Nephron progenitor cell (in vitro differentiated cells): ENCODE measurements at regions not wholly inside any gene's neighbourhood (a gene's known extent, or its start where the extent isn't known, plus 50 kb on each side); places are given as distances from the start of the nearest gene placed in this dataset.

Experiments
- DNase-seq: peaks from one replicate; pipeline ENCODE4 v3.0.0; 2021
- H3K27ac Mint-ChIP-seq: 2 replicates; pipeline ENCODE4 v1.8.0; 2021; ENCODE audit warnings: mild to moderate bottlenecking, moderate library complexity, mixed read lengths
- H3K27me3 Mint-ChIP-seq: 2 replicates; pipeline ENCODE4 v1.8.0; 2021; ENCODE audit warnings: mild to moderate bottlenecking, low read depth, mixed read lengths; ENCODE audit not compliant: poor library complexity
- H3K36me3 Mint-ChIP-seq: 2 replicates; pipeline ENCODE4 v1.8.0; 2021; ENCODE audit warnings: low read depth, mixed read lengths
- H3K4me1 Mint-ChIP-seq: 2 replicates; pipeline ENCODE4 v1.8.0; 2021; ENCODE audit warnings: mixed read lengths
- H3K4me3 Mint-ChIP-seq: 2 replicates; pipeline ENCODE4 v1.8.0; 2021; ENCODE audit warnings: mild to moderate bottlenecking, moderate library complexity, mixed read lengths
- H3K9me3 Mint-ChIP-seq: 2 replicates; pipeline ENCODE4 v1.8.0; 2021; ENCODE audit warnings: mild to moderate bottlenecking, moderate library complexity, mixed read lengths
- CTCF ChIP-seq: fragments of 200-600 bp; sonication (generic); IDR thresholded peaks from 2 replicates; pipeline ENCODE4 v1.5.0; 2021; ENCODE audit warnings: antibody characterized with exemption

GRCh38 chr5:117149312-117149711 is 574.7 kb upstream of the SEMA6A start:
- Mint-ChIP-seq H3K9me3 (no peaks in the 10 kb centered on the region), H3K27me3 (no peaks in the 10 kb centered on the region), H3K4me3 (no peak overlapping the region), H3K4me1 (peaks cover 8% of the 10 kb centered on the region), H3K36me3 (no peaks in the 10 kb centered on the region), H3K27ac (no peak overlapping the region)
- DNase-seq: no peak
- no peak for TF ChIP-seq CTCF

GRCh38 chr5:117144086-117144485 is 569.5 kb upstream of the SEMA6A start:
- H3K4me1 Mint-ChIP-seq: no peaks in the 10 kb centered on the region
- DNase-seq: no peak
- no peaks in the 10 kb centered on the region for H3K36me3 Mint-ChIP-seq
- H3K27ac Mint-ChIP-seq: no peak overlapping the region
- peaks cover 4% of the 10 kb centered on the region for H3K27me3 Mint-ChIP-seq
- TF ChIP-seq CTCF: no peak
- no peaks in the 10 kb centered on the region for H3K9me3 Mint-ChIP-seq
- H3K4me3 Mint-ChIP-seq: no peak overlapping the region

- no peak for DNase-seq
- H3K27ac Mint-ChIP-seq: no peak overlapping the region
- H3K9me3 Mint-ChIP-seq: no peaks in the 10 kb centered on the region
- no peak for TF ChIP-seq CTCF
- no peaks in the 10 kb centered on the region for H3K36me3 Mint-ChIP-seq
- H3K27me3 Mint-ChIP-seq: peaks cover 4% of the 10 kb centered on the region
- H3K4me3 Mint-ChIP-seq: no peak overlapping the region
- H3K4me1 Mint-ChIP-seq: no peaks in the 10 kb centered on the region
Measured at GRCh38 chr5:117143406-117143805, 568.8 kb upstream of the SEMA6A start.

GRCh38 chr5:117138523-117138922 is 563.9 kb upstream of the SEMA6A start:
- no peaks in the 10 kb centered on the region for H3K36me3 Mint-ChIP-seq
- no peak overlapping the region for H3K4me3 Mint-ChIP-seq
- peaks cover 34% of the 10 kb centered on the region for H3K4me1 Mint-ChIP-seq
- TF ChIP-seq CTCF: no peak
- DNase-seq: no peak
- no peak overlapping the region for H3K27ac Mint-ChIP-seq
- H3K9me3 Mint-ChIP-seq: no peaks in the 10 kb centered on the region
- H3K27me3 Mint-ChIP-seq: peaks cover 4% of the 10 kb centered on the region

GRCh38 chr5:117135851-117136250 is 561.2 kb upstream of the SEMA6A start:
- Mint-ChIP-seq H3K27me3 (no peaks in the 10 kb centered on the region), H3K36me3 (no peaks in the 10 kb centered on the region), H3K27ac (peak overlapping the region; percentile 40), H3K4me3 (no peak overlapping the region), H3K4me1 (peaks cover 55% of the 10 kb centered on the region), H3K9me3 (no peaks in the 10 kb centered on the region)
- TF ChIP-seq CTCF: no peak
- no peak for DNase-seq

- Mint-ChIP-seq H3K4me1 (peaks cover 55% of the 10 kb centered on the region), H3K9me3 (peaks cover 7% of the 10 kb centered on the region), H3K36me3 (no peaks in the 10 kb centered on the region), H3K27ac (no peak overlapping the region), H3K4me3 (no peak overlapping the region), H3K27me3 (no peaks in the 10 kb centered on the region)
- DNase-seq: no peak
- no peak for TF ChIP-seq CTCF
Measured at GRCh38 chr5:117133198-117133597, 558.6 kb upstream of the SEMA6A start.
